A673 (cell line): ENCODE measurements at regions not wholly inside any gene's neighbourhood (a gene's known extent, or its start where the extent isn't known, plus 50 kb on each side); places are given as distances from the start of the nearest gene placed in this dataset.

Experiments
- CTCF ChIP-seq: fragments of 300-800, 200-600 bp; sonication (generic); conservative IDR thresholded peaks from 2 replicates; pipeline ENCODE4 v1.5.1; 2017; ENCODE audit warnings: low read depth, mild to moderate bottlenecking, antibody characterized with exemption, low read length, moderate library complexity, mixed read lengths
- EZH2 ChIP-seq: fragments of 200-600 bp; sonication (generic); IDR thresholded peaks from 2 replicates; pipeline ENCODE4 v1.6.1; 2017; ENCODE audit warnings: borderline replicate concordance, low read depth, mild to moderate bottlenecking, mixed read lengths, antibody characterized with exemption, low read length; ENCODE audit not compliant: poor library complexity, severe bottlenecking

DNA sequence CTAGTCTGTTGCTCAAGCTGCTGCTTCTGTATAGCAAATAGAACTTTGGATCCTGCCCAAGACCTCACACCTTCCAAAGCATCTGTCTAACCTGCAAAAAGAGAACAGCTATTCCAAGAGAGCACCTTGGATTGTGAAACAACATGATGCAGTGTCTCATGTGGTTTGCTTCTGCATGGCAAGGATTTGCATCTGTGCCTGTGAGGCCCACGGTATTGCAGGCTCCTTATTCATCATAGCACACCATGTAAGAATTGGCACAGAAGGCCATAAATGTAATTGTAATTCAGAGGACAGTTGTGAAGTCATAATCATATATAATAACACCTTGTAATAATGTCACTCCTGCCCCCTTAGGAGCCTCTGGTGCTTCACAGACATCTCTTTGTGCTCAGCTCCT lies 147.1 kb downstream of the ZNF674 start:
- no peak for TF ChIP-seq CTCF
- TF ChIP-seq EZH2 = no peak
